ENCODE measurements at regions not wholly inside any gene's neighbourhood (a gene's known extent, or its start where the extent isn't known, plus 50 kb on each side); places are given as distances from the start of the nearest gene placed in this dataset.

GRCh38 chr11:38323961-38324761 is 1726.1 kb upstream of the RAG2 start:
- no peak for FAIRE-seq
- Histone ChIP-seq H3K36me3 (ENCODE audit: control insufficient read depth, insufficient read depth, low read length) (no peaks in the 10 kb centered on the region), H3K27me3 (ENCODE audit: control insufficient read depth, insufficient read depth, low read length) (no peaks in the 10 kb centered on the region), H3K4me3 (ENCODE audit: low read depth, low read length) (no peak overlapping the region)
- no peak for TF ChIP-seq CTCF (IDR thresholded peaks at IDR 0.05; ENCODE audit: insufficient read depth, low read length, severe bottlenecking)
- DNase-seq (ENCODE audit: low read depth), result peak; percentile 39

GRCh38 chr11:38315151-38315550 is 1717.1 kb upstream of the RAG2 start:
- no peak for TF ChIP-seq CTCF (IDR thresholded peaks at IDR 0.05; ENCODE audit: insufficient read depth, low read length, severe bottlenecking)
- DNase-seq (ENCODE audit: low read depth), result peak; percentile 22
- Histone ChIP-seq H3K27me3 (ENCODE audit: control insufficient read depth, insufficient read depth, low read length) (no peaks in the 10 kb centered on the region), H3K4me3 (ENCODE audit: low read depth, low read length) (no peak overlapping the region), H3K36me3 (ENCODE audit: control insufficient read depth, insufficient read depth, low read length) (no peaks in the 10 kb centered on the region)
- FAIRE-seq, result no peak

GRCh38 chr11:38307455-38307854 is 1709.4 kb upstream of the RAG2 start:
- no peaks in the 10 kb centered on the region for H3K27me3 ChIP-seq (ENCODE audit: control insufficient read depth, insufficient read depth, low read length)
- TF ChIP-seq CTCF (IDR thresholded peaks at IDR 0.05; ENCODE audit: insufficient read depth, low read length, severe bottlenecking), result no peak
- DNase-seq (ENCODE audit: low read depth), result peak; percentile 15
- FAIRE-seq, result no peak
- H3K36me3 ChIP-seq (ENCODE audit: control insufficient read depth, insufficient read depth, low read length), result no peaks in the 10 kb centered on the region
- H3K4me3 ChIP-seq (ENCODE audit: low read depth, low read length), result no peak overlapping the region

- H3K36me3 ChIP-seq (ENCODE audit: control insufficient read depth, insufficient read depth, low read length), result no peaks in the 10 kb centered on the region
- no peak for FAIRE-seq
- DNase-seq (ENCODE audit: low read depth), result no peak
- no peaks in the 10 kb centered on the region for H3K27me3 ChIP-seq (ENCODE audit: control insufficient read depth, insufficient read depth, low read length)
- no peak overlapping the region for H3K4me3 ChIP-seq (ENCODE audit: low read depth, low read length)
- no peak for TF ChIP-seq CTCF (IDR thresholded peaks at IDR 0.05; ENCODE audit: insufficient read depth, low read length, severe bottlenecking)
Measured at GRCh38 chr11:38305682-38306081, 1707.6 kb upstream of the RAG2 start.

GRCh38 chr11:38304926-38305325 is 1706.9 kb upstream of the RAG2 start:
- no peak for TF ChIP-seq CTCF (IDR thresholded peaks at IDR 0.05; ENCODE audit: insufficient read depth, low read length, severe bottlenecking)
- Histone ChIP-seq H3K36me3 (ENCODE audit: control insufficient read depth, insufficient read depth, low read length) (no peaks in the 10 kb centered on the region), H3K4me3 (ENCODE audit: low read depth, low read length) (no peak overlapping the region), H3K27me3 (ENCODE audit: control insufficient read depth, insufficient read depth, low read length) (no peaks in the 10 kb centered on the region)
- DNase-seq (ENCODE audit: low read depth), result no peak
- no peak for FAIRE-seq

GRCh38 chr11:38302564-38302963 is 1704.5 kb upstream of the RAG2 start:
- H3K27me3 ChIP-seq (ENCODE audit: control insufficient read depth, insufficient read depth, low read length), result no peaks in the 10 kb centered on the region
- FAIRE-seq, result no peak
- no peaks in the 10 kb centered on the region for H3K36me3 ChIP-seq (ENCODE audit: control insufficient read depth, insufficient read depth, low read length)
- no peak overlapping the region for H3K4me3 ChIP-seq (ENCODE audit: low read depth, low read length)
- TF ChIP-seq CTCF (IDR thresholded peaks at IDR 0.05; ENCODE audit: insufficient read depth, low read length, severe bottlenecking), result no peak
- DNase-seq (ENCODE audit: low read depth), result no peak

Measured in bronchial epithelial cell (primary cell).